Transverse colon (tissue), 4 donors: ENCODE measurements at regions not wholly inside any gene's neighbourhood (a gene's known extent, or its start where the extent isn't known, plus 50 kb on each side); places are given as distances from the start of the nearest gene placed in this dataset.

ENCODE experiments used
- DNase-seq: peaks from one replicate; pipeline ENCODE4 v3.0.0-alpha.2; 2019
- H3K27ac ChIP-seq, 4 donors: fragments of 200-600 bp; sonication (generic); 2 replicates each; pipeline ENCODE4 v1.5.1; 2016 to 2018; ENCODE audit warnings: inconsistent platforms in 4 of 4
- H3K27me3 ChIP-seq: fragments of 200-600 bp; sonication (generic); 2 replicates; pipeline ENCODE4 v1.5.1; 2017; ENCODE audit warnings: inconsistent platforms
- H3K36me3 ChIP-seq, 4 donors: fragments of 200-600 bp; sonication (generic); 2 replicates each; pipeline ENCODE4 v1.5.1; 2017 to 2019; ENCODE audit warnings: inconsistent platforms in 4 of 4
- H3K4me1 ChIP-seq, 4 donors: fragments of 200-600 bp; sonication (generic); 2 replicates each; pipeline ENCODE4 v1.5.1; 2017 to 2020; ENCODE audit warnings: inconsistent platforms in 4 of 4
- H3K4me3 ChIP-seq, 4 donors: fragments of 200-600 bp; sonication (generic); 1 replicate in 1 of 4; 2 replicates in 3 of 4; pipeline versions ENCODE4 v1.5.1 to v1.6.1; 2017 to 2019; ENCODE audit warnings: inconsistent platforms in 4 of 4
- H3K9me3 ChIP-seq, 2 donors: fragments of 200-600 bp; sonication (generic); 2 replicates each; pipeline ENCODE4 v1.5.1; 2017 to 2019; ENCODE audit warnings: inconsistent platforms in 2 of 2
- CTCF ChIP-seq, 5 experiments: fragments of 200-600 bp in 3 of 5; fragments of 450-650 bp in 2 of 5; sonication (generic) in 3 of 5; IDR thresholded peaks; 1 replicate in 2 of 5; 2 replicates in 3 of 5; pipeline ENCODE4 v1.5.1; 2016 to 2017; ENCODE audit warnings: antibody characterized with exemption in 5 of 5, inconsistent platforms in 3 of 5, mild to moderate bottlenecking in 2 of 5, moderate library complexity in 1 of 5
- EP300 ChIP-seq: sonication (generic); formaldehyde crosslinking; IDR thresholded peaks from one replicate; pipeline ENCODE4 v1.6.1; 2017; ENCODE audit warnings: antibody characterized with exemption, low read depth
- POLR2A ChIP-seq: fragments of 450-650 bp; IDR thresholded peaks from one replicate; pipeline ENCODE4 v1.6.1; 2016; ENCODE audit warnings: antibody characterized with exemption, mild to moderate bottlenecking, moderate library complexity
- POLR2AphosphoS5 ChIP-seq, 3 donors: sonication (generic); formaldehyde crosslinking; IDR thresholded peaks; one replicate each; pipeline ENCODE4 v1.6.1; 2016; ENCODE audit warnings: antibody characterized with exemption in 3 of 3
- WGBS, 2 donors: methylation state at CpG; one replicate each; pipeline ENCODE4 v1.1.5; 2018; ENCODE audit warnings: low coverage in 1 of 2; 5-methylcytosine and 5-hydroxymethylcytosine counted together
- in situ Hi-C, 4 donors: fragments of 200-750 bp; cut with MboI; loops; one replicate each; pipeline versions ENCODE4 v1.15.0 to v1.15.1; 2017; ENCODE audit warnings: low sequenced_read_pairs in 3 of 4, low pct_ligation_motif_present in 1 of 4, low pct_unique_long_range_greater_than_20kb in 1 of 4
- intact Hi-C: fragments of 100-400 bp; cut with DNase I; formaldehyde crosslinking; loops from one replicate; pipeline ENCODE4 v1.15.1; 2023; ENCODE audit warnings: low total_unique reads

GRCh38 chr11:70505761-70506657 is 107.7 kb downstream of the CTTN start:
- TF ChIP-seq CTCF (IDR thresholded peaks at IDR 0.05), result no peak
- TF ChIP-seq POLR2A, result no peak
- H3K27me3 ChIP-seq, result no peaks in the 10 kb centered on the region
- intact Hi-C loops, result no loop called here
- in situ Hi-C loops, result no loop called here
- no peak for DNase-seq
- 79% methylated on average over 13 of the region's 15 CpGs; no CpG with 5 or more reads in 1 of the 2 donors for WGBS, 2 donors
- H3K27ac ChIP-seq, result no peak overlapping the region
- no peak overlapping the region for H3K4me3 ChIP-seq
- no peaks in the 10 kb centered on the region for H3K4me1 ChIP-seq
- no peaks in the 10 kb centered on the region for H3K9me3 ChIP-seq
- no peaks in the 10 kb centered on the region for H3K36me3 ChIP-seq

GRCh38 chr11:70506658-70506970 is 108.3 kb downstream of the CTTN start:
- Histone ChIP-seq H3K27me3 (no peaks in the 10 kb centered on the region), H3K27ac (no peak overlapping the region), H3K4me3 (no peak overlapping the region), H3K4me1 (no peaks in the 10 kb centered on the region), H3K9me3 (no peaks in the 10 kb centered on the region), H3K36me3 (no peaks in the 10 kb centered on the region)
- intact Hi-C loops, result no loop called here
- in situ Hi-C loops, result no loop called here
- WGBS, 2 donors, result 68% methylated on average over 5 of the region's 5 CpGs; no CpG with 5 or more reads in 1 of the 2 donors
- no peak for TF ChIP-seq POLR2AphosphoS5 (IDR thresholded peaks at IDR 0.05)
- TF ChIP-seq POLR2A, result no peak
- TF ChIP-seq CTCF (IDR thresholded peaks at IDR 0.05), result no peak
- no peak for TF ChIP-seq EP300
- no peak for DNase-seq

GRCh38 chr11:70506986-70507385 is 108.7 kb downstream of the CTTN start:
- in situ Hi-C loops, result no loop called here
- DNase-seq, result no peak
- TF ChIP-seq CTCF (IDR thresholded peaks at IDR 0.05), result no peak
- no peak for TF ChIP-seq POLR2AphosphoS5 (IDR thresholded peaks at IDR 0.05)
- TF ChIP-seq POLR2A, result no peak
- TF ChIP-seq EP300, result no peak
- H3K9me3 ChIP-seq, result peaks cover 0 to under 1% of the 10 kb centered on the region in 2 donors
- H3K4me3 ChIP-seq, result no peak overlapping the region
- H3K36me3 ChIP-seq, result no peaks in the 10 kb centered on the region
- intact Hi-C loops, result no loop called here
- H3K27me3 ChIP-seq, result no peaks in the 10 kb centered on the region
- WGBS, 2 donors, result 91% methylated on average over 7 of the region's 7 CpGs; no CpG with 5 or more reads in 1 of the 2 donors
- no peaks in the 10 kb centered on the region for H3K4me1 ChIP-seq
- no peak overlapping the region for H3K27ac ChIP-seq

GRCh38 chr11:70507466-70508230 is 109.3 kb downstream of the CTTN start:
- H3K36me3 ChIP-seq, result no peaks in the 10 kb centered on the region
- H3K27ac ChIP-seq, result no peak overlapping the region
- no peaks in the 10 kb centered on the region for H3K27me3 ChIP-seq
- H3K4me1 ChIP-seq, result no peaks in the 10 kb centered on the region
- TF ChIP-seq CTCF (IDR thresholded peaks at IDR 0.05) (no peak), EP300 (no peak), POLR2AphosphoS5 (IDR thresholded peaks at IDR 0.05) (no peak)
- in situ Hi-C loops, result no loop called here
- 73% methylated on average over 20 of the region's 20 CpGs; no CpG with 5 or more reads in 1 of the 2 donors for WGBS, 2 donors
- H3K9me3 ChIP-seq, result peaks cover 6 to 7% of the 10 kb centered on the region in 2 donors
- intact Hi-C loops, result no loop called here
- H3K4me3 ChIP-seq, result no peak overlapping the region
- DNase-seq, result no peak
